Thoracic aorta (tissue), 2 donors: ENCODE measurements at regions not wholly inside any gene's neighbourhood (a gene's known extent, or its start where the extent isn't known, plus 50 kb on each side); places are given as distances from the start of the nearest gene placed in this dataset.

Experiments used
- ATAC-seq: fragments of 150-250 bp; one replicate; pipeline ENCODE4 v1.8.0; 2017; ENCODE audit warnings: low read depth; ENCODE audit not compliant: insufficient number of reproducible peaks, low FRiP score
- DNase-seq: peaks from one replicate; pipeline ENCODE4 v3.0.0-alpha.2; 2020; ENCODE audit warnings: low spot score
- H3K27ac ChIP-seq, 2 donors: fragments of 200-600 bp; sonication (generic); 1 replicate in 1 of 2; 2 replicates in 1 of 2; pipeline ENCODE4 v1.5.1; 2016; ENCODE audit warnings: mild to moderate bottlenecking in 2 of 2, moderate library complexity in 2 of 2
- H3K27me3 ChIP-seq: fragments of 200-600 bp; sonication (generic); replicated peaks from 2 replicates; pipeline ENCODE4 v1.6.0; 2016; ENCODE audit warnings: mild to moderate bottlenecking; ENCODE audit not compliant: insufficient read depth
- H3K36me3 ChIP-seq: fragments of 200-600 bp; sonication (generic); one replicate; pipeline ENCODE4 v1.5.1; 2016
- H3K4me1 ChIP-seq, 2 donors: fragments of 200-600 bp; sonication (generic); 1 replicate in 1 of 2; 2 replicates in 1 of 2; pipeline versions ENCODE4 v1.5.1 to v1.6.0; 2016; ENCODE audit warnings: low read depth in 2 of 2, mild to moderate bottlenecking in 1 of 2; ENCODE audit not compliant: control insufficient read depth in 1 of 2
- H3K4me3 ChIP-seq: fragments of 200-600 bp; sonication (generic); 2 replicates; pipeline ENCODE4 v1.5.1; 2016; ENCODE audit warnings: mild to moderate bottlenecking
- H3K9me3 ChIP-seq: fragments of 200-600 bp; sonication (generic); 2 replicates; pipeline ENCODE4 v1.5.1; 2016
- CTCF ChIP-seq: fragments of 200-600 bp; sonication (generic); IDR thresholded peaks from one replicate; pipeline ENCODE4 v1.5.1; 2019; ENCODE audit warnings: antibody characterized with exemption

- no peak for TF ChIP-seq CTCF
These were observed 70.5 kb downstream of the KLF6 start for GRCh38 chr10:3714531-3714930.

GRCh38 chr10:3712707-3713106 is 72.3 kb downstream of the KLF6 start:
- H3K4me3 ChIP-seq: no peak overlapping the region
- no peak overlapping the region for H3K27ac ChIP-seq
- no peaks in the 10 kb centered on the region for H3K36me3 ChIP-seq
- DNase-seq: no peak
- peaks cover 9% of the 10 kb centered on the region for H3K9me3 ChIP-seq
- no peak for TF ChIP-seq CTCF
- H3K27me3 ChIP-seq: no peaks in the 10 kb centered on the region
- no peak for ATAC-seq
- no peaks in the 10 kb centered on the region for H3K4me1 ChIP-seq

More at GRCh38 chr10:3714531-3714930, 70.5 kb downstream of the KLF6 start:
- Histone ChIP-seq H3K4me3 (no peak overlapping the region), H3K4me1 (no peaks in the 10 kb centered on the region), H3K27ac (no peak overlapping the region), H3K36me3 (no peaks in the 10 kb centered on the region), H3K27me3 (no peaks in the 10 kb centered on the region), H3K9me3 (peaks cover 9% of the 10 kb centered on the region)
- ATAC-seq (no peak), DNase-seq (no peak)

GRCh38 chr10:3711918-3712317 is 73.1 kb downstream of the KLF6 start:
- H3K36me3 ChIP-seq: no peaks in the 10 kb centered on the region
- ATAC-seq: no peak
- DNase-seq: no peak
- no peaks in the 10 kb centered on the region for H3K4me1 ChIP-seq
- H3K27me3 ChIP-seq: no peaks in the 10 kb centered on the region
- TF ChIP-seq CTCF: no peak
- H3K4me3 ChIP-seq: no peak overlapping the region
- H3K27ac ChIP-seq: no peak overlapping the region
- peaks cover 9% of the 10 kb centered on the region for H3K9me3 ChIP-seq

- no peaks in the 10 kb centered on the region for H3K36me3 ChIP-seq
- DNase-seq (no peak), ATAC-seq (no peak)
- H3K4me3 ChIP-seq: no peak overlapping the region
- no peaks in the 10 kb centered on the region for H3K27me3 ChIP-seq
- no peaks in the 10 kb centered on the region for H3K4me1 ChIP-seq
- TF ChIP-seq CTCF: no peak
- peaks cover 9% of the 10 kb centered on the region for H3K9me3 ChIP-seq
- H3K27ac ChIP-seq: no peak overlapping the region
These were observed 74.2 kb downstream of the KLF6 start for GRCh38 chr10:3710764-3711163.

- peaks cover 9% of the 10 kb centered on the region for H3K9me3 ChIP-seq
- TF ChIP-seq CTCF: no peak
- no peak overlapping the region for H3K27ac ChIP-seq
- no peaks in the 10 kb centered on the region for H3K36me3 ChIP-seq
- ATAC-seq (no peak), DNase-seq (no peak)
- no peaks in the 10 kb centered on the region for H3K27me3 ChIP-seq
- no peak overlapping the region for H3K4me3 ChIP-seq
- H3K4me1 ChIP-seq: no peaks in the 10 kb centered on the region
These were observed 75.5 kb downstream of the KLF6 start for GRCh38 chr10:3709456-3710060.
